Endothelial cell (in vitro differentiated cells): ENCODE measurements at regions not wholly inside any gene's neighbourhood (a gene's known extent, or its start where the extent isn't known, plus 50 kb on each side); places are given as distances from the start of the nearest gene placed in this dataset.

Source experiments
- DNase-seq: peaks from one replicate; pipeline ENCODE4 v3.0.0; 2021; ENCODE audit warnings: low spot score
- H3K27ac Mint-ChIP-seq: one replicate; pipeline ENCODE4 v1.8.0; 2021; ENCODE audit warnings: mixed read lengths, inconsistent platforms; ENCODE audit not compliant: unreplicated experiment
- H3K27me3 Mint-ChIP-seq: one replicate; pipeline ENCODE4 v1.8.0; 2021; ENCODE audit warnings: mild to moderate bottlenecking, moderate library complexity, mixed read lengths, inconsistent platforms; ENCODE audit not compliant: unreplicated experiment
- H3K36me3 Mint-ChIP-seq: one replicate; pipeline ENCODE4 v1.8.0; 2021; ENCODE audit warnings: mild to moderate bottlenecking, low read depth, mixed read lengths, inconsistent platforms; ENCODE audit not compliant: unreplicated experiment
- H3K4me1 Mint-ChIP-seq: one replicate; pipeline ENCODE4 v1.8.0; 2021; ENCODE audit warnings: mild to moderate bottlenecking, mixed read lengths, inconsistent platforms; ENCODE audit not compliant: unreplicated experiment
- H3K4me3 Mint-ChIP-seq: one replicate; pipeline ENCODE4 v1.8.0; 2021; ENCODE audit warnings: mild to moderate bottlenecking, mixed read lengths, inconsistent platforms; ENCODE audit not compliant: unreplicated experiment
- H3K9me3 Mint-ChIP-seq: one replicate; pipeline ENCODE4 v1.8.0; 2021; ENCODE audit warnings: mixed read lengths, inconsistent platforms; ENCODE audit not compliant: unreplicated experiment
- TF ChIP-seq, protein P1 (sequence below): fragments of 200-600 bp; sonication (generic); IDR thresholded peaks from one replicate; pipeline ENCODE4 v1.5.0; 2021; ENCODE audit warnings: antibody characterized with exemption; ENCODE audit not compliant: unreplicated experiment

- no peaks in the 10 kb centered on the region for H3K36me3 Mint-ChIP-seq
- H3K4me3 Mint-ChIP-seq: no peak overlapping the region
- H3K4me1 Mint-ChIP-seq: peaks cover 2% of the 10 kb centered on the region
- TF ChIP-seq, protein P1, sequence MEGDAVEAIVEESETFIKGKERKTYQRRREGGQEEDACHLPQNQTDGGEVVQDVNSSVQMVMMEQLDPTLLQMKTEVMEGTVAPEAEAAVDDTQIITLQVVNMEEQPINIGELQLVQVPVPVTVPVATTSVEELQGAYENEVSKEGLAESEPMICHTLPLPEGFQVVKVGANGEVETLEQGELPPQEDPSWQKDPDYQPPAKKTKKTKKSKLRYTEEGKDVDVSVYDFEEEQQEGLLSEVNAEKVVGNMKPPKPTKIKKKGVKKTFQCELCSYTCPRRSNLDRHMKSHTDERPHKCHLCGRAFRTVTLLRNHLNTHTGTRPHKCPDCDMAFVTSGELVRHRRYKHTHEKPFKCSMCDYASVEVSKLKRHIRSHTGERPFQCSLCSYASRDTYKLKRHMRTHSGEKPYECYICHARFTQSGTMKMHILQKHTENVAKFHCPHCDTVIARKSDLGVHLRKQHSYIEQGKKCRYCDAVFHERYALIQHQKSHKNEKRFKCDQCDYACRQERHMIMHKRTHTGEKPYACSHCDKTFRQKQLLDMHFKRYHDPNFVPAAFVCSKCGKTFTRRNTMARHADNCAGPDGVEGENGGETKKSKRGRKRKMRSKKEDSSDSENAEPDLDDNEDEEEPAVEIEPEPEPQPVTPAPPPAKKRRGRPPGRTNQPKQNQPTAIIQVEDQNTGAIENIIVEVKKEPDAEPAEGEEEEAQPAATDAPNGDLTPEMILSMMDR: no peak
- no peak overlapping the region for H3K27ac Mint-ChIP-seq
- no peak for DNase-seq
- no peaks in the 10 kb centered on the region for H3K27me3 Mint-ChIP-seq
- no peaks in the 10 kb centered on the region for H3K9me3 Mint-ChIP-seq
These were observed 91.6 kb downstream of the PLCE1 start for GRCh38 chr10:94085288-94085687.

DNA sequence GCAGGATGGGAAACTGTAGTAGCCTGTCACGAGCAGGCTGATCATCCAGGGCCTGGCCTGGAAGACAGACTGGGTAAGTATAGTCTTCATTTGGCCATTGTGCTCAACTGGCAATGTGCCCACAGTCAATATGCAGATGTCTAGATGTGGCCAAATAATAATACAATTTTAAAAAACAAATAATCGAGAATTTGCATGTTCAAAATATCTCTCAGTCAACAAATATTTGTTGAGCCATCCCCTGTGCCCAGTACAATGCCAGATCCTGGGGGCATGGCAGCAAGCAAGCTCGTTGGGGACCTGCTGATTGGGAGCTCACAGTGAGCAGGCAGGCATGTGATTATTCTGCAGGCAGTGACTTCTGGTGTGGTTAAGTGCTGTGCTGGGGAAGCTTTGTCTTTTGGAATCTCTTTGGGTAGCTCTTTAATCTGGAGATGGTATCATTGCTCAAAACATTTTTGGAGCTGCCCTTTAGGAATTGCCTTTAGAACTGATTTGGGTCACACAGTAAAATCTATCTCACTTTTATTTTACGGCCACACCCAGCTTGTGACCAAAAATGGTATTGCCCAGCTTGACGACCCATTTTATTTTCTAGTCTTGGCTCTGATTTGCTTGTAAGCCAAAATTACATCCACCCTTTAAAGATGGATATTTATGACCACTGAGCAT lies 92.2 kb downstream of the PLCE1 start:
- TF ChIP-seq, protein P1: no peak
- Mint-ChIP-seq H3K27me3 (no peaks in the 10 kb centered on the region), H3K4me1 (peaks cover 2% of the 10 kb centered on the region), H3K27ac (no peak overlapping the region), H3K9me3 (no peaks in the 10 kb centered on the region), H3K4me3 (no peak overlapping the region), H3K36me3 (no peaks in the 10 kb centered on the region)
- no peak for DNase-seq

- no peak overlapping the region for H3K4me3 Mint-ChIP-seq
- no peak overlapping the region for H3K27ac Mint-ChIP-seq
- no peaks in the 10 kb centered on the region for H3K36me3 Mint-ChIP-seq
- H3K9me3 Mint-ChIP-seq: no peaks in the 10 kb centered on the region
- peaks cover 2% of the 10 kb centered on the region for H3K4me1 Mint-ChIP-seq
- TF ChIP-seq, protein P1: no peak
- H3K27me3 Mint-ChIP-seq: peaks cover under 1% of the 10 kb centered on the region
- DNase-seq: no peak
These were observed 95.2 kb downstream of the PLCE1 start for GRCh38 chr10:94088926-94089381.

DNA sequence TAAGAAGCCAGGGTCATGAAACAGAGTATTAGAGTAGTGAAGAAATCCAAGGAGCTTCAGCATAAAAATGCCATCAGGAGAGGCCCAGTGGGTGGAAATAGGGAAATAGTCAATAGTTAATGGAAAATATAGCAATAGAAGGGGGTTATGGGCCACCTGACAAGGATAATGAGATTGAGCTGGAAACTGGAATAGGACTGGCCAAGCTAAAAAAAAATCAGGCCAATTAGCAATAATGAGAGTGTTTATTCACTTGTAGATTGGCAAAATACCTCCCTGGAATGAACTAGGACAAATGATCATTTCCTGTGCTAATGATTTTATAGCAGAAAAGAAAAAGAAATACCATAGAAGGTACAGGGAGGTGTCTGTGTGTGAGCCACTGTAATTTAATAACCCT lies 97.9 kb downstream of the PLCE1 start:
- H3K27ac Mint-ChIP-seq: no peak overlapping the region
- H3K4me1 Mint-ChIP-seq: peaks cover 2% of the 10 kb centered on the region
- peaks cover 2% of the 10 kb centered on the region for H3K27me3 Mint-ChIP-seq
- TF ChIP-seq, protein P1: no peak
- no peaks in the 10 kb centered on the region for H3K36me3 Mint-ChIP-seq
- no peak for DNase-seq
- H3K4me3 Mint-ChIP-seq: no peak overlapping the region
- H3K9me3 Mint-ChIP-seq: no peaks in the 10 kb centered on the region

GRCh38 chr10:94092848-94093247 lies 99.1 kb downstream of the PLCE1 start:
- H3K4me1 Mint-ChIP-seq: peaks cover 2% of the 10 kb centered on the region

More at GRCh38 chr10:94092848-94093247, 99.1 kb downstream of the PLCE1 start:
- no peaks in the 10 kb centered on the region for H3K9me3 Mint-ChIP-seq
- H3K36me3 Mint-ChIP-seq: no peaks in the 10 kb centered on the region
- no peak for DNase-seq
- peaks cover 2% of the 10 kb centered on the region for H3K27me3 Mint-ChIP-seq
- TF ChIP-seq, protein P1: no peak
- no peak overlapping the region for H3K4me3 Mint-ChIP-seq
- no peak overlapping the region for H3K27ac Mint-ChIP-seq
